D341Med (cell line): ENCODE measurements at regions not wholly inside any gene's neighbourhood (a gene's known extent, or its start where the extent isn't known, plus 50 kb on each side); places are given as distances from the start of the nearest gene placed in this dataset.

Source experiments
- DNase-seq: peaks from one replicate; pipeline ENCODE4 v3.0.0; 2012; ENCODE audit warnings: low spot score

- no peak for DNase-seq
Observed at GRCh38 chr13:79663977-79664636, 183.2 kb downstream of the NDFIP2 start.

GRCh38 chr13:79663435-79663834 lies 182.5 kb downstream of the NDFIP2 start:
- no peak for DNase-seq

GRCh38 chr13:79662882-79663281 lies 181.9 kb downstream of the NDFIP2 start:
- DNase-seq = no peak

GRCh38 chr13:79660361-79660760 lies 179.4 kb downstream of the NDFIP2 start:
- no peak for DNase-seq

- DNase-seq = no peak
Observed at GRCh38 chr13:79659121-79659521, 178.2 kb downstream of the NDFIP2 start.

- no peak for DNase-seq
Observed at GRCh38 chr13:79658333-79658975, 177.5 kb downstream of the NDFIP2 start.

- no peak for DNase-seq
Observed at GRCh38 chr13:79655509-79655908, 174.6 kb downstream of the NDFIP2 start.

- DNase-seq = no peak
Observed at GRCh38 chr13:79654520-79654919, 173.6 kb downstream of the NDFIP2 start.

GRCh38 chr13:79650688-79651087 lies 169.7 kb downstream of the NDFIP2 start:
- DNase-seq = no peak

GRCh38 chr13:79648191-79648590 lies 167.2 kb downstream of the NDFIP2 start:
- no peak for DNase-seq

GRCh38 chr13:79647533-79647932 lies 166.6 kb downstream of the NDFIP2 start:
- DNase-seq = no peak

GRCh38 chr13:79646880-79647279 lies 165.9 kb downstream of the NDFIP2 start:
- no peak for DNase-seq

GRCh38 chr13:79645569-79645968 lies 164.6 kb downstream of the NDFIP2 start:
- no peak for DNase-seq

- no peak for DNase-seq
Observed at GRCh38 chr13:79642596-79642995, 161.6 kb downstream of the NDFIP2 start.

GRCh38 chr13:79637133-79637763 lies 156.3 kb downstream of the NDFIP2 start:
- no peak for DNase-seq

GRCh38 chr13:79631051-79631659 lies 150.2 kb downstream of the NDFIP2 start:
- peak; percentile 45 for DNase-seq

- no peak for DNase-seq
Observed at GRCh38 chr13:79628463-79628862, 147.5 kb downstream of the NDFIP2 start.

- DNase-seq = no peak
Observed at GRCh38 chr13:79626924-79627323, 146.0 kb downstream of the NDFIP2 start.

- DNase-seq = no peak
Observed at GRCh38 chr13:79625517-79625916, 144.6 kb downstream of the NDFIP2 start.

- no peak for DNase-seq
Observed at GRCh38 chr13:79621902-79622301, 140.9 kb downstream of the NDFIP2 start.

- no peak for DNase-seq
Observed at GRCh38 chr13:79621449-79621848, 140.5 kb downstream of the NDFIP2 start.

GRCh38 chr13:79614250-79614918 lies 133.4 kb downstream of the NDFIP2 start:
- DNase-seq = no peak
